HEK293T (cell line): ENCODE measurements at regions not wholly inside any gene's neighbourhood (a gene's known extent, or its start where the extent isn't known, plus 50 kb on each side); places are given as distances from the start of the nearest gene placed in this dataset.

Experiments used
- BHLHE40 ChIP-seq: fragments of 450-650 bp; IDR thresholded peaks from 2 replicates; pipeline ENCODE4 v1.6.1; 2016; ENCODE audit warnings: mild to moderate bottlenecking, moderate library complexity, borderline replicate concordance
- ELF4 ChIP-seq: fragments of 450-650 bp; IDR thresholded peaks from 2 replicates; pipeline ENCODE4 v1.6.1; 2017; ENCODE audit warnings: antibody characterized with exemption
- FOXA1 ChIP-seq: fragments of 450-650 bp; IDR thresholded peaks from 2 replicates; pipeline ENCODE4 v1.6.1; 2016; ENCODE audit warnings: mild to moderate bottlenecking
- FOXM1 ChIP-seq: fragments of 450-650 bp; IDR thresholded peaks from 2 replicates; pipeline ENCODE4 v1.6.1; 2017; ENCODE audit warnings: mild to moderate bottlenecking, borderline replicate concordance
- HDGF ChIP-seq: fragments of 450-650 bp; IDR thresholded peaks from 2 replicates; pipeline ENCODE4 v1.6.1; 2017; ENCODE audit warnings: antibody characterized with exemption, borderline replicate concordance
- SP1 ChIP-seq: fragments of 450-650 bp; IDR thresholded peaks from 2 replicates; pipeline ENCODE4 v1.6.1; 2017
- SUZ12 ChIP-seq: fragments of 450-650 bp; IDR thresholded peaks from 2 replicates; pipeline ENCODE4 v1.6.1; 2016; ENCODE audit warnings: mild to moderate bottlenecking
- TARDBP ChIP-seq: fragments of 450-650 bp; IDR thresholded peaks from 2 replicates; pipeline ENCODE4 v1.6.1; 2016
- ZNF384 ChIP-seq: fragments of 450-650 bp; IDR thresholded peaks from 2 replicates; pipeline ENCODE4 v1.6.1; 2016

- TF ChIP-seq ELF4: no peak
- TF ChIP-seq BHLHE40: no peak
- no peak for TF ChIP-seq SP1
- no peak for TF ChIP-seq SUZ12
- TF ChIP-seq FOXA1: no peak
- no peak for TF ChIP-seq FOXM1
- TF ChIP-seq HDGF: no peak
- TF ChIP-seq TARDBP: no peak
- no peak for TF ChIP-seq ZNF384
These were observed 202.3 kb upstream of the SGCD start for GRCh38 chr5:156124708-156125107.
